ENCODE measurements at regions not wholly inside any gene's neighbourhood (a gene's known extent, or its start where the extent isn't known, plus 50 kb on each side); places are given as distances from the start of the nearest gene placed in this dataset.
"Not testable (repeated sequence)": the region's sequence is repeated elsewhere in the genome, so short reads cannot be mapped to it uniquely, and the experiment has no call there.

GRCh38 chr2:84286878-84287277 is 172.2 kb downstream of the SUCLG1 start:
- no peak for FAIRE-seq

GRCh38 chr2:84285056-84285747 is 173.9 kb downstream of the SUCLG1 start:
- no peak for FAIRE-seq

- no peak for FAIRE-seq
These were observed 175.6 kb downstream of the SUCLG1 start for GRCh38 chr2:84283506-84283905.

GRCh38 chr2:84281510-84281909 is 177.6 kb downstream of the SUCLG1 start:
- FAIRE-seq = no peak

- FAIRE-seq = no peak
These were observed 178.2 kb downstream of the SUCLG1 start for GRCh38 chr2:84280873-84281272.

GRCh38 chr2:84278386-84278785 is 180.7 kb downstream of the SUCLG1 start:
- no peak for FAIRE-seq

- no peak for FAIRE-seq
These were observed 182.4 kb downstream of the SUCLG1 start for GRCh38 chr2:84276590-84277255.

- no peak for FAIRE-seq
These were observed 185.7 kb downstream of the SUCLG1 start for GRCh38 chr2:84273406-84273805.

GRCh38 chr2:84271977-84272376 is 187.1 kb downstream of the SUCLG1 start:
- FAIRE-seq = no peak

- no peak for FAIRE-seq
These were observed 201.2 kb downstream of the SUCLG1 start for GRCh38 chr2:84257831-84258230.

GRCh38 chr2:84251651-84252302 is 207.3 kb downstream of the SUCLG1 start:
- FAIRE-seq = no peak

GRCh38 chr2:84249140-84249539 is 209.9 kb downstream of the SUCLG1 start:
- FAIRE-seq = no peak

GRCh38 chr2:84247532-84247931 is 211.5 kb downstream of the SUCLG1 start:
- FAIRE-seq = no peak

GRCh38 chr2:84243788-84244733 is 215.0 kb downstream of the SUCLG1 start:
- FAIRE-seq = no peak

GRCh38 chr2:84238907-84239306 is 220.2 kb downstream of the SUCLG1 start:
- no peak for FAIRE-seq

- FAIRE-seq = no peak
These were observed 222.8 kb downstream of the SUCLG1 start for GRCh38 chr2:84236288-84236687.

GRCh38 chr2:84234103-84234502 is 225.0 kb downstream of the SUCLG1 start:
- no peak for FAIRE-seq

- no peak for FAIRE-seq
These were observed 227.6 kb downstream of the SUCLG1 start for GRCh38 chr2:84231478-84231877.

GRCh38 chr2:84224121-84224520 is 235.0 kb downstream of the SUCLG1 start:
- no peak for FAIRE-seq

- FAIRE-seq = no peak
These were observed 235.9 kb downstream of the SUCLG1 start for GRCh38 chr2:84223191-84223590.

- FAIRE-seq = not testable (repeated sequence)
These were observed 238.0 kb downstream of the SUCLG1 start for GRCh38 chr2:84221102-84221501.

- no peak for FAIRE-seq
These were observed 241.6 kb downstream of the SUCLG1 start for GRCh38 chr2:84217456-84217855.

- FAIRE-seq = no peak
These were observed 244.6 kb downstream of the SUCLG1 start for GRCh38 chr2:84214455-84214854.

All from colon (tissue), 2 donors.